Choroid plexus epithelial cell (primary cell): ENCODE measurements at regions not wholly inside any gene's neighbourhood (a gene's known extent, or its start where the extent isn't known, plus 50 kb on each side); places are given as distances from the start of the nearest gene placed in this dataset.

Source experiments
- DNase-seq: peaks from one replicate; pipeline ENCODE4 v3.0.0-alpha.2; 2010; ENCODE audit warnings: low read depth
- H3K4me3 ChIP-seq: 2 replicates; pipeline ENCODE4 v1.5.1; 2011; ENCODE audit warnings: low read depth, mild to moderate bottlenecking, control low read depth, low read length, moderate library complexity
- TF ChIP-seq, protein P1 (sequence below): conservative IDR thresholded peaks from 2 replicates; pipeline ENCODE4 v1.5.1; 2011; ENCODE audit warnings: low read depth, mild to moderate bottlenecking, control low read depth, inconsistent platforms, low read length, moderate library complexity

DNA sequence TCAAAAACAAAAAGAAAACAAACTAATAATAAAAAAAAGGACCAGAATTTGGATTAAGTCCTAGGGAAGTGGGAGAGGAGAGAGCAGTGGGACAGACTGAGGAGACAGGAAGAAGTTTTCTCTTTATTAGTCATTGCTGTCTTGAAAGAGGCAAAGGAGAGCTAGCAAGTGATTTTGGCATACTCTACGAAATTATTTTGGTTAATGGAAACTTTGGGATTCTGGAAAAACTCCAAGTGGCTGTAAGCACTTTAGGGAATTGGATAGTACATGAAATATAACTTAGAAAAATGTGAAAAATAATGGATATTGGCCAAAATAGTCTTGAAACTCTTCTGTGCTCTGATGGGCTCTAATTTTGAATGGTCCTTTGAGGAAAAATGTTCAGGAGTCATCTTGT is 1641.8 kb upstream of the WWC1 start:
- H3K4me3 ChIP-seq, result no peak overlapping the region
- TF ChIP-seq, protein P1, sequence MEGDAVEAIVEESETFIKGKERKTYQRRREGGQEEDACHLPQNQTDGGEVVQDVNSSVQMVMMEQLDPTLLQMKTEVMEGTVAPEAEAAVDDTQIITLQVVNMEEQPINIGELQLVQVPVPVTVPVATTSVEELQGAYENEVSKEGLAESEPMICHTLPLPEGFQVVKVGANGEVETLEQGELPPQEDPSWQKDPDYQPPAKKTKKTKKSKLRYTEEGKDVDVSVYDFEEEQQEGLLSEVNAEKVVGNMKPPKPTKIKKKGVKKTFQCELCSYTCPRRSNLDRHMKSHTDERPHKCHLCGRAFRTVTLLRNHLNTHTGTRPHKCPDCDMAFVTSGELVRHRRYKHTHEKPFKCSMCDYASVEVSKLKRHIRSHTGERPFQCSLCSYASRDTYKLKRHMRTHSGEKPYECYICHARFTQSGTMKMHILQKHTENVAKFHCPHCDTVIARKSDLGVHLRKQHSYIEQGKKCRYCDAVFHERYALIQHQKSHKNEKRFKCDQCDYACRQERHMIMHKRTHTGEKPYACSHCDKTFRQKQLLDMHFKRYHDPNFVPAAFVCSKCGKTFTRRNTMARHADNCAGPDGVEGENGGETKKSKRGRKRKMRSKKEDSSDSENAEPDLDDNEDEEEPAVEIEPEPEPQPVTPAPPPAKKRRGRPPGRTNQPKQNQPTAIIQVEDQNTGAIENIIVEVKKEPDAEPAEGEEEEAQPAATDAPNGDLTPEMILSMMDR, result no peak
- no peak for DNase-seq

- DNase-seq, result no peak
- no peak overlapping the region for H3K4me3 ChIP-seq
- TF ChIP-seq, protein P1, result no peak
Measured at GRCh38 chr5:166651234-166651633, 1640.2 kb upstream of the WWC1 start.

DNA sequence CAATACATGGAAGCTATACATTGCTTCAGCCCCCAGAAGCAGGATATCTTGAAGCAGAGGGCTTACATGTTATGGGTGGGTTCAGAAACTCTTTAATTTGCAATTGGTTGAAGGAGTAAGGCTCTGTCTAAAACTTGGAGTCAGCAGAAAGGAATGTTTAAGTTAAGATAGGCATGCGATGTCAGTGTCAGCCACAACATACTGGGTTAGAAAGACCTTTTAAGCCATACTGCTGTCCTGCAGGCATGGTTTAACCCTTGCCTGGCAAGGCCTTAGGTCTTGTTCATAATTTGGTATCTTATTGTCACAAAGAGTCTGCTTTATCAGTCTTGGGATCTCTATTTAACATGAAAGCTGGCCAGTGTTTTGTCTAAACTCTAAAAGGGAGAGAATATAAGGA is 1619.6 kb upstream of the WWC1 start:
- TF ChIP-seq, protein P1, result no peak
- peak; percentile 6 for DNase-seq
- no peak overlapping the region for H3K4me3 ChIP-seq

DNA sequence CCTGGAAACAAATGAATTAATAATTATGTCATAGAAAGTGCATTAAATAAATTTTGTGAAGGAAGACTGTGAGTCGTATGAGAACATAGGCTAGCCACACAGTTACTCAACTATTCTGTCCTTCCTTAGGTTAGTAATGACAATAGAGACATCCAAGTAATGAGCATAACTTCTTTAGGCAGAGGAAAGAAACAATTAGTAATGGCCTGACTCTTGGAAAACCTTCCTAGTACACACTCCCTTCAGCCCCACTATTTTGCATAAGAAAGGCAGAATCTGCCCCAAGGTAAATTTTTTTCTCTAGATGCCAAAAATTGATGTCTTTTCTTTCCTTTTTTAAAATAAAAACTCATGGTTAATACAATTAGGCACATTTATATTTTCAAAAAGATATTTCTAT is 1619.0 kb upstream of the WWC1 start:
- TF ChIP-seq, protein P1, result no peak
- DNase-seq, result no peak
- H3K4me3 ChIP-seq, result no peak overlapping the region

GRCh38 chr5:166677891-166678290 is 1613.6 kb upstream of the WWC1 start:
- TF ChIP-seq, protein P1, result no peak
- DNase-seq, result no peak
- no peak overlapping the region for H3K4me3 ChIP-seq

GRCh38 chr5:166679331-166679730 is 1612.1 kb upstream of the WWC1 start:
- DNase-seq, result no peak
- H3K4me3 ChIP-seq, result no peak overlapping the region
- TF ChIP-seq, protein P1, result no peak

GRCh38 chr5:166695326-166695725 is 1596.1 kb upstream of the WWC1 start:
- no peak overlapping the region for H3K4me3 ChIP-seq
- TF ChIP-seq, protein P1, result no peak
- peak; percentile 43 for DNase-seq
